HL-60/S4 treated with retinoic acid at 250 ng/mL for 4 days and 3 days (cell line): ENCODE measurements at regions not wholly inside any gene's neighbourhood (a gene's known extent, or its start where the extent isn't known, plus 50 kb on each side); places are given as distances from the start of the nearest gene placed in this dataset.

Experiments used
- in situ Hi-C: fragments of 300-500 bp; cut with MboI; formaldehyde crosslinking; loops from 2 replicates; pipeline ENCODE4 v1.7.0; 2022; ENCODE audit warnings: low sequenced_read_pairs

- in situ Hi-C loops = loop anchor here (25.0 kb wide), 1 partner anchor 626 kb away; no protein-coding TSS in a partner anchor
Measured at GRCh38 chr10:28188526-28188925, 114.3 kb downstream of the MPP7 start.

GRCh38 chr10:28186887-28187578, 115.8 kb downstream of the MPP7 start:
- in situ Hi-C loops = loop anchor here (25.0 kb wide), 1 partner anchor 625 kb away; no protein-coding TSS in a partner anchor

- in situ Hi-C loops = loop anchor here (25.0 kb wide), 1 partner anchor 624 kb away; no protein-coding TSS in a partner anchor
Measured at GRCh38 chr10:28186461-28186860, 116.4 kb downstream of the MPP7 start.

- in situ Hi-C loops = loop anchor here (25.0 kb wide), 1 partner anchor 623 kb away; no protein-coding TSS in a partner anchor
Measured at GRCh38 chr10:28184810-28185209, 118.1 kb downstream of the MPP7 start.

- in situ Hi-C loops = loop anchor here (25.0 kb wide), 1 partner anchor 619 kb away; no protein-coding TSS in a partner anchor
Measured at GRCh38 chr10:28181478-28182096, 121.3 kb downstream of the MPP7 start.

GRCh38 chr10:28180654-28181053, 122.2 kb downstream of the MPP7 start:
- in situ Hi-C loops = loop anchor here (25.0 kb wide), 1 partner anchor 618 kb away; no protein-coding TSS in a partner anchor

- in situ Hi-C loops = loop anchor here (25.0 kb wide), 1 partner anchor 617 kb away; no protein-coding TSS in a partner anchor
Measured at GRCh38 chr10:28179743-28180099, 123.1 kb downstream of the MPP7 start.

- in situ Hi-C loops = loop anchor here (25.0 kb wide), 1 partner anchor 617 kb away; no protein-coding TSS in a partner anchor
Measured at GRCh38 chr10:28179006-28179742, 123.7 kb downstream of the MPP7 start.

- in situ Hi-C loops = loop anchor here (25.0 kb wide), 1 partner anchor 616 kb away; no protein-coding TSS in a partner anchor
Measured at GRCh38 chr10:28177944-28178637, 124.8 kb downstream of the MPP7 start.

- in situ Hi-C loops = loop anchor here (25.0 kb wide), 1 partner anchor 614 kb away; no protein-coding TSS in a partner anchor
Measured at GRCh38 chr10:28176498-28176897, 126.4 kb downstream of the MPP7 start.

- in situ Hi-C loops = no loop called here
Measured at GRCh38 chr10:28172223-28172610, 130.6 kb downstream of the MPP7 start.

- in situ Hi-C loops = no loop called here
Measured at GRCh38 chr10:28171468-28172222, 131.2 kb downstream of the MPP7 start.

GRCh38 chr10:28169525-28169924, 133.3 kb downstream of the MPP7 start:
- in situ Hi-C loops = no loop called here

- in situ Hi-C loops = no loop called here
Measured at GRCh38 chr10:28160866-28161405, 141.9 kb downstream of the MPP7 start.

- in situ Hi-C loops = no loop called here
Measured at GRCh38 chr10:28157379-28157778, 145.5 kb downstream of the MPP7 start.

GRCh38 chr10:28155726-28156125, 147.1 kb downstream of the MPP7 start:
- in situ Hi-C loops = no loop called here

- in situ Hi-C loops = no loop called here
Measured at GRCh38 chr10:28151636-28152035, 151.2 kb downstream of the MPP7 start.

GRCh38 chr10:28149746-28150145, 150.9 kb upstream of the ODAD2 start:
- in situ Hi-C loops = no loop called here

GRCh38 chr10:28147706-28148105, 148.8 kb upstream of the ODAD2 start:
- in situ Hi-C loops = no loop called here

GRCh38 chr10:28139138-28139537, 140.3 kb upstream of the ODAD2 start:
- in situ Hi-C loops = no loop called here
